ENCODE measurements at regions not wholly inside any gene's neighbourhood (a gene's known extent, or its start where the extent isn't known, plus 50 kb on each side); places are given as distances from the start of the nearest gene placed in this dataset.
A peak's percentile ranks its signal among the peaks of the same experiment; 100 is the strongest.

DNA sequence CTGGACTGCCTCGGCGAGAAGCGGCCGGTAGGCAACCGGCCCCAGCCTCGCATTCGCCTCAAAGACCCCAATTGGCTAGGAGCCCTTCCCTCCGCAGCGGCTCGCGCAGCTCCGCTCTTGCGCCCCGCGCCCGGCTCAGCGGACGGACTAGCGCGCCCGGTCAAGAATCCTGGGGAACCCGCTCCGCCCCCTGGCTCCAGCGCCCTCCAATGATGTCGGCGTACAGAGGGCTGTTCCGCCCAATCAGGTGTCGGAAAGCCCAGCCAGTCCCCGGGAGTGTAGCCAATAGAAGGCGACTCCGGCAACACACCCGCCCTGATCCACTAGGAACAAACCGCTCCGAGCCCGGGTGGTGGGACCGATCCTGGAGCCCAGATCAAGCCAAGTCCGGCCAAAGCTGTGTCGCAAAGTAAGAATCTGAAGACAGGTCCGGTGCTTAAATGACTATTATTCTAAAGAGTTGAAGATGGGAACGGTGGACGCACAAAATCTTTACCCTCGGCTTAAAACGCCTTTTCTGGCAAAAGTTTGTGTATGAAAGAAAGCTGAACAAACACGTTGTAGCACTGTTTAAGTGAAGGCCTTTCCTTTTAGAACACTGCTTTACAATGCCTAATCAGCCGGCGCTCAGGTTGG, 132.2 kb downstream of the OGFRL1 start:
- peak in 2 of 4 experiments; percentile 13 to 15 for DNase-seq (ENCODE audit: low read depth in 4 of 4, low spot score in 1 of 4)

DNA sequence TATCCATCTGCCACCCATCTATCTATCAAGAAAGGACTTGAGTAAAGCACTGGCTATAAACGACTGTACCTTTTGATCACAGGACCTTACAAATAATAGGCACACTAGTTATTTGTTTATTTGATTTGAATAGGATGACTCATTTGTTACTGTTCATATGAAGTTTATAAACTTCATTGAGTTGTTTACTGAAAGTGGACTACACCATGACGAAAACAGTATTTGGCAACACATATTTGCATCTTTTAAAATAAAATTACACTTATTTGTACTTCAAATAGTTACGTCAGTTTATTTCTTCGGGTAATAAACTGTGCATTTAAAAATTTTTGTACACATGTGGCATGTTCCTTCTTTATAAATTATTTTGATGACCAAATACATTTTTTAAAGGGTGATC, 133.0 kb downstream of the OGFRL1 start:
- no peak for DNase-seq (ENCODE audit: low read depth in 4 of 4, low spot score in 1 of 4)

DNA sequence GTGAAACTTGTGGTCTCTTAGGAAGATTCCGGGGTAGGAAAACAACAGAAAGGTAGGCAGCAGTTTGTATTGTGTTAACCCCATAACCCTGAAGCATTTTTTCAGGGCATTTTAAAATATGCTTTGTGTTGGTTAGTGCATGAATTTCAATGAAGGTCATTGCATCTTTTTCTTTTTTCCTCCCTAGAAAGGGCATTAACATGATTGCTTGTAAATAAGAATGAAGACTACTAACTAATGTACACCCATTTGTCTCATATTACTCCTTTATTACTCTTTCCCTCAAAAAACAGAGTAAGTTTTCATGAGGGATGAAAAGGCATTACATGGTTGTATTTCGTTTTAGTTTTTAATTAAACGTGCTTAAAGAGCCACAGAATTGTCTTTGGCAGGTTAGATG, 141.4 kb downstream of the OGFRL1 start:
- DNase-seq (ENCODE audit: low read depth in 4 of 4, low spot score in 1 of 4) = no peak

DNA sequence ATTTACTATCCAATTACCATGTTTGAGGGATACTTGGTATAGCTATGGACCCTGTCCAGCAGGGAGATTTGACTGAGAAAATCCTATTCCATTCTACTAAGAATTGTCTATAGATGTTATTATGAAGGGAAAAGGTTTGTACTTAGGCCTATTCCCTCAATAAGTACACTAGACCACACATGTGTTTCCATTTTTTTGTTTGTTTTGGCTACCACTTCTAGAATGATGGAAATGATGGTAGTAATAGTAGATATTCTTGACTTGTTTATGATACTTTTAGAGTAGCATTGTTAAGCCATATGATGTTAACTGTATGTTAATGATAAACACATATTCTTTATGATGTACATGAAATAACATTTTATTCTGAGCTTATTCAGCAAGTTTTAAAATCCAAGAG, 144.8 kb downstream of the OGFRL1 start:
- no peak for DNase-seq (ENCODE audit: low read depth in 4 of 4, low spot score in 1 of 4)

DNA sequence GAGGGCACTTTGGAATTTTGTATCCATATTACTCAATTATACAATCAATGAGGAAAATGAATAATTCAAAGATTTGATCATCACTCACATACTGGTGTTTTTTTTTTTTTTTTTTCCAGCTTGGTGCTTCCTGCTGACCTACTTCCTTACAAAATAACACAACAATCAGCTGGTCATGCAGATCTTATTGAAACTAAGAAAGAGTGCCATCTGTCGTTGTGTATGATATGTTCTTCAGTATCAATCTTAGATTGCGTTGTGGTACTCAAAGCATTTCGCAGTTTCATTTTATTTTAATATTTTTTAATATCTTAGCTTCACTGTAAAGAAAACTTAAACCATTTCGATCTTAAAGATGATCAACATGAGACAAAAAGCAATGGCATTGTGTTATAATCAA, 155.6 kb downstream of the OGFRL1 start:
- DNase-seq (ENCODE audit: low read depth in 4 of 4, low spot score in 1 of 4) = no peak

DNA sequence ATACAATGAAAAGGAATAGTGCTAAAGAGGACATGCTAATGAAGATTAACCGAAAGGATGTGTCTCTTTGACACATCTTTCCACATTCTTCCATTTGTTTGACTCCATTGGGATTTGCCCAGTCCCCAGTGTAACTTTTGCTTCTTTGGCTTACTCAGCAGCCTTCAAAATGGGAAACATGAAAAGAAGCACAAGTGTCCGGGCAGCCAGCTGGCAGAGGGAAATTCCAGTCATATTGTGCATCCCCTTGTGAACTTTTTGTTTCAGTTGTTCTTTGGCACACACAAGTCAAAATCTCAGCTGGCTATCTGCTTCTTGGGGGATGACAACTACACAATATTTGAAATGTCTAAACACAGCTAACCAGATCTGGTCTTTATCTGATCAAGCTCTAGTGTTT, 157.4 kb downstream of the OGFRL1 start:
- DNase-seq (ENCODE audit: low read depth in 4 of 4, low spot score in 1 of 4) = no peak

DNA sequence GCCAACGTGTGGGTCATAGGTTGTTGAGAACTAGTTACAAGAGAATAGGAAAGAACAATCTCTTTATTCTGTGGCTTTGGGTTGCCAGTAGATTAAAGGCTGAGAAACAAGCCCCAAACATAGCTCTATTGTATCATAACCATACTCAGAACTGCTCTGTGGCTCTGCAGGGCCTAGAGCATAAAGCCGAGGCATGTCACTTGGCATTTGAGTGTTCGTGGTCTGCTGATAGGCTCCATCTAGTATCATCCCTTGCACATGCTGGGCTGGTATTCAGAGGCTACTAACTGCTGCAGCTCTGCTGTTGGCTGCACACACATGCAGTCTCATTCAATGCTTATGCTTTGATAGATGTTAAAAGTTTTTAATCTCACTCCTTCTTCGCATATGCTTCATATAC, 157.9 kb downstream of the OGFRL1 start:
- DNase-seq (ENCODE audit: low read depth in 4 of 4, low spot score in 1 of 4) = no peak

DNA sequence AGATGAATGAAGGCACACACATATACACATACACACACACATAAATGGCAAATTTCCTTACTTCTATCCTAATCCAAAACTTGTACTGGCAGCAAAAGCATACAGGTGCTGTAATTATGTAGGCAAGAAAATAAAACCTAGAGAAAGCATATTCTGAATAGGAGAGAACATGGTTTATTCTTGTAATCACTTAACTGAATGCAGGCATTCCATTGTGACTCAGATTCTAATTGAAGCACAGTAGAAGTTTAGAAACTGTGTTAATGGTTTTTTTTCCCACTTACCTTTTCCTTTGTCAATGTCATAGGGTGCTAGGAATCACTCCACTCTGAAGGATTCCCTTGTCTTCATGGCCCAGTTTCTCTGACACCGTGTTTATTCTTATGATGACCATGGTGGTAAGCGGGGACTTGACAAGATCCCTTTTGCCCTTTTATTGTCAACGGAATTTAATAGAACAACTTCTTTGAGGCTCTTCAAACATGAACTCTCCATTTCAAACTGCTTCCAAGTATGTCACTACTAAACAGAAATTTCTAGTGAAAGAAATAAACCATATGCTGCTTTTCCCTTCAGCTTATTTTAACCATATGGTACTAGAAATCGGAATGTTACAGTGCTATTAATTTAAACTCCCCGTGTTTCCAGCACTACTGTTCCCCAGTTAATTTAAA, 164.2 kb downstream of the OGFRL1 start:
- DNase-seq (ENCODE audit: low read depth in 4 of 4, low spot score in 1 of 4) = no peak

DNA sequence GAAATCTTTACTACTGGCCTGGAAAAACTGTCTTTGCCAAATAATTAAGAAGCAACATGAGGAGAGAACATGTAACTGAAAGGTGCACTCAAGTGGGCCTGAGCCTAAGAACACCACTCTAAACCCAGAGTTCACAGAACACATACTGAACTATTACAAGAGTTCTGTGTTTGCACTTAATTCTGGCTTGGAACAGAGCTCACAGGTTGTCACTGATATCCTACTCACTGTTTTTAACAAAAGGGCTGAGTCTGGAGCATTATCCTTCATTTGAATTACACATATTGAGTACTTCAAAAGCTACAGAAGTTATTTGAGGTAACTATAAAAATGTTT, 164.7 kb downstream of the OGFRL1 start:
- no peak for DNase-seq (ENCODE audit: low read depth in 4 of 4, low spot score in 1 of 4)

DNA sequence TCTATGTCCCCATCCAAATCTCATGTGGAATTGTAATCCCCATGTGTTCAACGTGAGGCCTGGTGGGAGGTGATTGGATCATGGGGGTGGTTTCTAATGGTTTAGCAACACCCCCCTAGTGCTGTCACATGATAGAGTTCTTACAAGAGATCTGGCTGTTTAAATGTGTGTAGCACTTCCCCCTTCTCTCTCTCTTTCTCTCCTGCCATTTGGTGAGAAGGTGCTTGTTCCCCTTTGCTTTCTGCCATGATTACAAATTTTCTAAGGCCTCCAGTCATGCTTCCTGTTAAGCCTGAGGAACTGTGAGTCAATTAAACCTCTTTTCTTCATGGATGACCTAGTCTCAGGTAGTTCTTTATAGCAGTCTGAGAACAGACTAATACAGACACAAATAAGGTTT, 165.4 kb downstream of the OGFRL1 start:
- no peak for DNase-seq (ENCODE audit: low read depth in 4 of 4, low spot score in 1 of 4)

DNA sequence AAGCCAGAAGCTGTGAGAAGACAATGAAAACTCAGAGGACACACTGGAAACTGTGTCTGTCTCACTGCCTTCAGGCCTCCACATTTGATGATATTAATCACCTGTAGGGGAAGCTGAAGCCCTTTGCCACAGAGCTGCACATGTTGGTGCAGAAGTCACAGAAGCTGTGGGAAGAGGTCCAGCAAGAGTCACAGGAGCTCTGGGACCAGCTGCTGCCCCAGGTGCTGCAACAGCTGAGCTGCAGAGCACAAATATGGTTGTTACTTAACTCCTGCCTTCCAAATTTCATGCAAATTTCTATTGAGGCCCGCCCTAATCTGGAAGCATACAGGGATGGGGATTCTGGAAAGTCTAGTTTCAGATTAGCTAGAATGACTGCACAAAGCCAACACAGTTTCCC, 169.3 kb downstream of the OGFRL1 start:
- no peak for DNase-seq (ENCODE audit: low read depth in 4 of 4, low spot score in 1 of 4)

DNA sequence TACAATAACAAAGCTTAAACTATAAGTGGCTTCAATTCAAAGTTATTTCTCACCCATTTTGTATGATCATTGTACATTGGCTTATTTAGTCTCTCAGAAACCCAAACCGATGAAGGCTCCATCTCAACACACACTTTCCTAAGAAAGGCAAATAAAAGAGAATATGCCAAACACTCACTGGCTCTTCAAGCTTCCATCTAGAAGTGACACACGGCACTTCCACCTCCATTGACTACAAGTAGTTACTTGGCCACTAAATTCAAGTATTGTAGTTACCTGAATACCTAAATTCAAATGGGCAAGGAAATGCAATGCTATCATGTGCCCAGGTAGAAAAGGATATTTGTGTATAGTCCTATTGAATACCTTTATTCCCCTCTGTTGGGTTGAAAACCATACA, 170.6 kb downstream of the OGFRL1 start:
- no peak for DNase-seq (ENCODE audit: low read depth in 4 of 4, low spot score in 1 of 4)

DNA sequence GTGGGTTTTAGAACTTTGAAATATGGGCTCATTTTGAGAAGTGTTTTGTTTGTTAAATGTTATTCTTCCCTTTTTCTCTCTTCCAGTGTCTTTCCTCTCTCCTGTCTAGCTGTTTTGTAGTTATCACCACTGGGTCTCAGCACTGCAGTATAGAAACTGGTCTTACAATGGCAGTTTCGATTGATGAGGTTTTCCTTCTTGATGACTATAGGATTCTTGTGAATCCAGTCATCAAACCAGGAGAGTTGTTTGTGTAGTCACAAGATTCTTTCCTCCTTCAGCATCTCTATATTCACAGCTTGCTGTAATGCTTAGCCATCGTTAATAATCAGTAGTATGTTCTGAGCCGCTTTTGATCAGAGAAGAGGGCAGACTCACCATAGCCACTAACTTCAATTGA, 172.3 kb downstream of the OGFRL1 start:
- no peak for DNase-seq (ENCODE audit: low read depth in 4 of 4, low spot score in 1 of 4)

DNA sequence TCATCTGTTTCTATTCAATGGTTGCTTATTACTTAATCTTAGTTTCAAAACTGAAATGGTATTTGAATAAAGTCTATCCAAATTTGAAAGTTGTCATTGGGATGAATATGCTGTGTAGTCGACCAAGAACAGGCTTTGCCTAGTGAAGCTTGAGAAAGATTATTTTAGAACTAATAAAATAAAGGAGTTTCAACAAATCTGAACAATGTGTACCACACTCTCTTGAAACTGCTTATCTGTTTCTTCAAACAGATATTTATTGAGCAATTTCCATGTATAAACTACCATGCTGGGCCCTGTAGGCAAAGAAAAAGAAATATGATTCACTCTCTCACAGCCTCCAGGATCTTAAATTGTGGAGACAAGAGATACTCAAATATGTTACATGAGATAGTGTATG, 174.4 kb downstream of the OGFRL1 start:
- DNase-seq (ENCODE audit: low read depth in 4 of 4, low spot score in 1 of 4) = no peak

DNA sequence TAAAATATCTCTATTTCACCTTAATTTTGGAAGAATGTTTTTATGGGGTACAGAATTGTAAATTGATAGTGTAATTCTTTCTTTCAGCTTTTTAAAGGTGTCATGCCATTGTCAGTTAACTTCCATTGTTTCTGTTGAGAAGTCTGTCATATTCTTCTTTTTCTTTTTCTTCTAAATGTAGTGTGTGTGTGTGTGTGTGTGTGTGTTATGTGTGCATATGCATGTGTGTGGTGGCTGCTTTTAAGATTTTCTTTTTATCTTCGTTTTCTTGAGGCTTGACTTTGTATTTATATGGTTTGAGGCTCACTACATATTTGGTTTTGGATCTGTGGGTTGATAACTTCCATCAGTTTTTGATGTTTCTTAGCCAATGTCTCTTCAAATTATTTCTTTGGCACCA, 176.5 kb downstream of the OGFRL1 start:
- DNase-seq (ENCODE audit: low read depth in 4 of 4, low spot score in 1 of 4) = no peak

DNA sequence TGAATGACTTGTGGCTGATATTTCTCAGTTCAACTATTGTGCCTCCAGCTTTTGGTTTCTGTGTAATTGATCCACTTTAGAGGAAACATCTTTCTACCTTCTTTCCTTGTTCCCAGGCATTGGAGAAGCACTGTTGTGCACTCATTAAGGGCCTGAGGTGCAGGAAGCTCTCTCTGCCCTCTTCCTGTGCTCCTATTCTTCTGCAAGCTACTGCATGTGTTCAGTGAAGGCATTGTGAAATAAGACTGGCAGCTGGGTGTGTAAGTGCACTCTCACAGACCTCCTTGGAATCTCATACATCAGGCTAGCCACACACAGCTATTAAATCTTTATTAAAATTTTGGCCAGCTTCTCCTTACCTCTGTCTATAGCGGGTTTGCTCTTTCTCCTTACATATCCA, 177.8 kb downstream of the OGFRL1 start:
- DNase-seq (ENCODE audit: low read depth in 4 of 4, low spot score in 1 of 4) = no peak

DNA sequence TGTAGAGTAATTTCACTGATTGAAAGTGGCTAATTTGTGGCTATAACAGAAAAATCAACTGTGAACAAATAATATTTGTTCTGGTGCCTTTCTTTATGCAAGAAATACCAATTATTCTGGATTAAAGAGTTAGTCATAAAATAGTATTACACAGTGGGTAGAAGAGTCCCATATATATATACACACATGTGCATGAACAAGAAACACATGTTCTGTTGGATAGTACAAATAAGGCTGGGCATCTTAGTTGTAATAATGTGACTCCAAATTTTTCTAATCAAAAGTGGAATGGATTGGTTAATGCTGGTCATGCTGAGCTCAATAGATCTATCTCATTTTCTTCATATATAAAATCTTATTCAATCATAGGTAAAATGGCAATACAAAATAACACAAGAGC, 179.4 kb downstream of the OGFRL1 start:
- DNase-seq (ENCODE audit: low read depth in 4 of 4, low spot score in 1 of 4) = no peak

DNA sequence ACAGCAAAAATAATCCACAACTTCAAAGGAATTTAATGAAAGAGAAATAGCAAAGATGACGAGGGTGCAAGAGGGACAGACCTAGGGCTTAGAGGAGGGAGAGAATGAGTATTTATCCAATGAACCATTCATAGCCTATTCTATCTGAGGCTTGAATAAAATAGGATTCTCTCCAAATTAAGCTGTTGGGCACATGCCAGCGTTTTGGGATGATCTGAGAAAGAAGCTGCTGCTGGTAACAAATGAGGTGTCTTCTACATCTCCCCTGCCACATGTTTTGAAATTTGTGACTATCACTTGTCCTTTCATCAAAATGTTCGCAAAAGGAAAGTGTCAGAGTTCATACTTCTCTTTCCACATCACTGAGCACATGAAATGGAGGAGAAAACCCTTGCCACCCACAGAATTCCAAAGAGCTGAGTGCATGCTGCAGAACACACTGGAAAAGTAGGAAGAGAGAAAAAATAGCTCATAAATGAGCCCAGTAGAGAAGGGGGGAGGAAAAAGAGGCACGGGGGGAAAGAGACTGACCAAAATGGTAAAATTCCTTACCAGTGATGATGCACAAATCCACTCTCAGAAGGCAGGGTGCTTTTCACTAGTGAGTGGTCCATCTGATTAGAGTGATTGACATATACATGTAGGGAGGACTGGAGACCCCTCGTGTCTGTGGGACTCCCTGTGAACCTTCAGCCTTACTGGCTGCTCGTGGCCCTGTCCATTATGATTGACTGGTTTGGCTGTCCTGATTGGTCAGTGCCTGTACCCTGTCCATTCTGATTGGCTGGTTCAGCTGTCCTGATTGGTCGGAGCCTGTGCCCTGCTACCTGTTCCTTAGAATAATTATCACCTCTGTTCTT, 180.5 kb downstream of the OGFRL1 start:
- DNase-seq (ENCODE audit: low read depth in 4 of 4, low spot score in 1 of 4) = no peak

DNA sequence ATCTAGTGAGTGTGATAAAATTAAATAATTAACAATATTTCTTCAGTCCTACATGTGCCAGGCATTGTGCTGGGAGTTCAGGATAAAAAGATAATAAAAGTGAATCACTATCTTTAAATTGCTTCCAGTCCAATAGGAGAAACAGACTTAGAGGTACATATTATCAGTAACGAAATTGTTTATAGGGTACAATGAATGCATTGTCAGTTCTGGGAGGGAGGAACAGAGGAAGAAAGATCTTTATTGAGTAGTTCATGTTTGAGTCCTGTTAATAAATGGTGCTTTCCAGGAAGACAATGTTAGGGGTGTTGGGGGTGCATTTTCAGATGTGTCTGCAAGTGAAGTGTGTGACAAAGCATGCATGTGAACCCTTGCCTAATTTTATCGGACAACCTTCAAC, 183.1 kb downstream of the OGFRL1 start:
- DNase-seq (ENCODE audit: low read depth in 4 of 4, low spot score in 1 of 4) = no peak

DNA sequence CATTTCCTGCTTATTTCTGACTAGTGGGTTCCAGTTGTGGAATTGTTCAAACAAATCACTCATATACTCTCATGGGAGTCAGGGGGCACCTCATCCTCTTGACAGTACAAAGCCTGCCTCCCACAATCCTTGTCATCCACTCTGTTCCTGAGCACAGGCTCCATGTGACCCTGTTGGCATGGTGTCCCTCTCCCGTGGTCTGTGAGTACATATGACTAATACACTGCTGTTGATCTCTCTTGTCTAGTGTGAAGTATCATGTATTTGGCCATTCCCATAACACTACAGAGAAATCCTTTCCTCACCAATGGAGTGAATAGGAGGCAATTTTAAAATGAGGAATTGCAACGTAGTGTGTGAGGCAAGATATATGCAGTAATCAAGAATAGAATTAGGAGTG, 185.3 kb downstream of the OGFRL1 start:
- DNase-seq (ENCODE audit: low read depth in 4 of 4, low spot score in 1 of 4) = no peak

DNA sequence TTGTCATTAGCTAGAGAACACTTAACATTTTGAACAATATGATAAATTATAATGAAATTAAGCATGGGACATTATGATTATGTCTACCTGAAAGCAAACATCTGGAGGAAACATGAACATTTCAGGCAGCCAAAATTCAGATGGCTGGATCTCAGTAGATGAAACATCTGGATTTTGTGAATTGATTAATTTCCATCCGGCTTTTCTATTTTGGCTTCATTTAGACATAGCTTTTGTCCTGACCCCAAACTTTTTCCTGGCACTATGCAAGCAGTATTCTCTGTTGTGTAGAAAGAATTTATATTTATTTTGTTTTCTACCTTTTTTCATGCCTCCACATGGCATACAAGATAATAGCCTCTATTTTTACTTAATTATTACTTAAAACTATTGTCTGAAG, 186.3 kb downstream of the OGFRL1 start:
- DNase-seq (ENCODE audit: low read depth in 4 of 4, low spot score in 1 of 4) = no peak

DNA sequence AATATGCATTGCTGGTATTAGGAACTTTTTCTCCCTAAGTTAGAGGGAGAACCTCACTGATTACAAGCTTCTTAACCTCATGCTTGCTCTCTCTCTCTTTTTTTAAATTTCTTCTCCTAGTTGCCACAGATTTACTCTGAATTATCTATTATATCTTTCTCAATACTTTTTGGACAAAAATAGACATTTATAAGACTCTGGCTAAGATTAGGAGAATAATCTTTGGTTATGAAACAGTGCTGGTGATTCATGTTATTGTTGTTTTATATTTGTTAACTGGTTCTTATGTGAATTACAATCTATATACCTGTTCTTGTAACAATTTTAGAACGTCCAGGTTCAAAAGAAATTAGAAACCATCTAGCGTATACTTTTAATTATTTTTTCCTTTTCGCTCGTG, 187.8 kb downstream of the OGFRL1 start:
- DNase-seq (ENCODE audit: low read depth in 4 of 4, low spot score in 1 of 4) = no peak

DNA sequence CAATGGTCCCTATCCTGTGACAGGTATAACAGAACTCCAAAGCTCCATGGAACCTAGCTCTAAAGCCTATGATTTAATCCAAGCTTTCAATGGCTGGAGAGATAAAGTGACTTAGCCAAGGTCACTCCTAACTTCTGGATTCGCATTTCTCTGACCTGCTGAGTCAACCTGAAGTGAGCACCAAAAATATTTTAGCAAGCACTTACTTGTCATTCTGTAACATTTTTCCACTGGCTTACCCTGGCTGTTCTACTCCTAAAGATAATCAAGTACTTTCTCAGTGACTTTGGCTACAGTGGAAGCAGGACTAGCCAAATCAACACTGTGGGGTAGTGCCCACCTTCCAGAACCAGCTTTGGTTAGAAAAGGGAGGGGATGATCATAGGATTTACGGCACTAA, 188.3 kb downstream of the OGFRL1 start:
- no peak for DNase-seq (ENCODE audit: low read depth in 4 of 4, low spot score in 1 of 4)
